ENCODE measurements at regions not wholly inside any gene's neighbourhood (a gene's known extent, or its start where the extent isn't known, plus 50 kb on each side); places are given as distances from the start of the nearest gene placed in this dataset.

DNA sequence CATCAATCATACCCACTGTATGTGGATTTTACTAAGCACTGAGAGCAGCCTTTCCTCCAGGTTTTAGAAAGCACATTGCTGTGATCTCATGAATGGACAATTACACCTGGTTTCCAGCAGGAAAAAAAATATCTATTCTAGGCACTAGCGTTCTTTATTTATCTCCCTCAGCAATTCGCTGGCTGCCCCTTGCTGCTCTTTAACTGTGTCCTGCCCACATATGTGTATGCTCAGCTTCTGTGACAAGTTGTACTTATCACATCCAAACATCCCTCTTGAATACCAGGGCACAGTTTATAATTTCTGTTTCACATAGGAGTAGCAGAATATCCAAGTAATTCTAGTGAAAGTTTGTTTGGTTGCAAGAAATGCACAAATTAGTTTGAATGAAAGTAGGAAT is 146.8 kb downstream of the USP46 start:
- no peak for TF ChIP-seq POLR2A (IDR thresholded peaks at IDR 0.05)
- no peak for TF ChIP-seq CTCF (IDR thresholded peaks at IDR 0.05)
